Kidney tubule cell (primary cell): ENCODE measurements at regions not wholly inside any gene's neighbourhood (a gene's known extent, or its start where the extent isn't known, plus 50 kb on each side); places are given as distances from the start of the nearest gene placed in this dataset.
"Not testable (repeated sequence)": the region's sequence is repeated elsewhere in the genome, so short reads cannot be mapped to it uniquely, and the experiment has no call there.

ENCODE experiments used
- DNase-seq: peaks from one replicate; pipeline ENCODE4 v3.0.0-alpha.2; 2018; ENCODE audit warnings: low spot score

DNA sequence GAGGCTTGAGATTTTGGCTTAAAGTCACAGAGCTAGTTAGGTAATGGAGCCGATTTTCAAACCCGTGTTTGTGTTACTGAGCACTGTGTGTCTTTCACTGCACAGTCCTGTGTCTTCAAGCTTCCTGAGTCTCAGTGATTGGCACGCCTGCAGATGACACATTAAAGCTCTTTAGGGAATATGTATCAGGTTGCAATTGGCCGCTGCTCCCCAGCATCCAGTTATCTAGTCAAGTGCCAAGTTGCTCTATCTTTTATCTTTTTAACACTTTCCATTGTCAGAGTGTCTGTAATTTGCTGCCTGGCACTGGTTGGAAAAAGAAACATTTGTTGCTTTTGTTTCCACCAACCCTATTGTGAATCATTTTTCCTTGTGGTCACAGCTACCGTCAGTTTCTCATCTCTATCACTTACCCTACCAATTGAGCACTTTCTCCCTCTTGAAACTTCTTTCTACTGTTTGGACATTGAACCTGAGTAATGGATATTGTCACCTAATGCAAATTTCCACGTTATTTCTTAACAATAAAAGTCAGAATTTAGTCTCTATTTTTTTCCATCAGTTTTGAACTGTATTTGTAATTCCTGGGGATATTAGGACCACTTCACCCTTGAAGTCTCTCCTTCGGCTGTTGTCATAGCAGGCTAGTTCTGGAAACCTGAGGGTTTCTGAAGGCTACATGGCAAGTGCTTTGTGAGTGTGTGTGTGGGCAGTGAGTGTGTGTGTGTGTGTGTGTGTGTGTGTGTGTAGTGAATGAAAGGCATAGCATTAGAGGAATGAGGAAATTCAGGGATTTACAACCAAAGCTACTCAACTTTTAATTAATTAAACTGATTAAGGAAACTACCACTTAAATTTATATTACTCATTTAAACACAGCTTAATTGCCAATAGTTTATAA lies 274.3 kb downstream of the ISL1 start:
- peak; percentile 48 for DNase-seq

- DNase-seq, result no peak
These were observed 278.5 kb downstream of the ISL1 start for GRCh38 chr5:51661646-51662265.

- no peak for DNase-seq
These were observed 281.4 kb downstream of the ISL1 start for GRCh38 chr5:51664491-51665250.

DNA sequence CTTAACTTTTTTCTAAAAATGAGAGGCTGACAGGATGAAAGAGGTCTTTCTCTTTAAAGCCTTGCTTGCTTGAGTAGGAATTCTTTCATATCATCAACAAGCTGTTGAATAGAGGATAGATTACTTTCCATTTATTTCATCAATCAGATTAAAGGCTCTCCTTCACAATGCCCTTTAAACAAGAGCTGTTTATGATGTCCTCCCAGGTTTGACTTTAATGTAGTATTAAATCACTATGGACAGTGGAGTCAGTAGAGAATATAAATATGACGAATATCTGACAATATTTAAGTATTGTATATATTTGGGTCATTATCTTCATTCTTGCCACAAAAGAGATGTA lies 282.0 kb downstream of the ISL1 start:
- no peak for DNase-seq

DNA sequence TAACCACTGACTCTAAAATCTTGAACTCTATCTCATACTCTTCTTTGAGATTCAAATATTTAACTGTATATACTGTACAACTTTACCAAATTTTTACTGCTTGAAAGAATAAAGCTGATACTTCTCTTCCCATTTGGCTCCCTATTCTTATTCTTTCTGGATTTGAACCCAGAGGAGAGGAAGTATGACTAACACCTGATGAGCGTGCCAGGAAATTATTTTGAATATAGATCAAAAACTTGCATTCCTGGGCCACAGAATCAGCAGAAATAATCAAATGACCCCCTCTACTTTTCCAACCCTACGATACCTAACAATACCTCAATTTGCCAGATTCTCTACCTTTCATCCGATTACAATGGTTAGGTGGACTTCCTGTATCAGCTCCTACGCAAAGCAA lies 285.8 kb downstream of the ISL1 start:
- no peak for DNase-seq

DNA sequence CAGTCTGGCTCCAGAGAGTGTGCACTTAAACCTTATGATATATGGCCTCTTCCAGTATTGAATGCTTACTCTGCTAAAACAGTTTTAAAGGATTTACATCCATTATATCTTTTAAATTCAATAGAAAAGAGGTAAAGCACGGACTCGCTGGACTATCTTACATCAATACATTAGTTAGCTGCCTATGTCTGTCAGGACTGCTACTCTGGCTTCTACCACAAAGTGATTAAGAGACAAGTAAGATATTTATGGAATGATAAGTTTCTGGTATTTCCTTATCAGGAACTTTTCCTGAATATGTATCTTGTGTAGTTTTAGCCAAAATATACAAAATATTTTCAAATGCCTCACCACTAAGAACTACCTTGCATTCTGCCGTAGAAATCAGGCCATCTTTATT lies 295.1 kb downstream of the ISL1 start:
- DNase-seq, result no peak

DNA sequence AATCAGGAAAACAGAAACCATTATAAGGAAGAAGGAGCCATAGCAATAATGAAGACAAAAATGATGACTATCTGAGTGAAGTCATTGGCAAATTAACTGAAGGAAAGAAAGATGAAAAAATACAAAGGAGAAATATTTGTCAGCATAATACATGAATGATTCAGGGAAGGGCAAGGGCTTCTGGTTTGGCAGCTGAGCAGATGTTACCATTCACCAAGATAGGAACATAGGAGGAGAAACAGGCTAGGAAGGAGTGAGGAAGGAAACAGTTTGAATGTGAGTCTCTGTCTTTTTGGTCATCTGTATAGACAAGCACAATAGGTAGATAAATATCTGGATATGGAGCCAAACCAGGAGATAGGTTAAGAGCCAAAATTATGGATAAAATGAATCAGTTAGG lies 296.0 kb downstream of the ISL1 start:
- no peak for DNase-seq

DNA sequence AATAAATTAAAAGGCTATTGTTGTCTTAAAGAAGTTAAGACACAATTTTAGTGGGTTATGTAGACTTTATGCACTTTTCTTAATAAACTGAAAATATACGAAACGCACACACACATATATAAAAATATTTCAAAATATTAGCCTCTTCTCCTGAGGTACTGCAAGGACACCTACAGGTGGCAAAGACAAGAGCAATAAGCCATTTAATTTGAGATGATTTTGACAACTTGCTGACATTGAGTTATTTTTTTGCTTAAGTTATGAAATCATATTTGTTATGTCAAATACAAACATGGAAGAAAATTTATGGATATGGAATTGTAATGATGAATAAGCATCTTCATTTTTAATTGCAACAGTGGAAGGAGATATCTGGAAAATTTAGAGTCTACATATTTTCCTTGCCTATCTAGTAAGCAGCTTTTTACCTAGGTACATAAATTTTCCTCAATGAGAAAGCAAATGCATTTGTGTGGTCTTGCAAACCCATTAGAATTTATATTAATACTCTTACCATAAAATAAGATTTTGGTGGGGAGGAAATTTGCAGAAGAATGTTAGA lies 301.6 kb downstream of the ISL1 start:
- peak; percentile 5 for DNase-seq

DNA sequence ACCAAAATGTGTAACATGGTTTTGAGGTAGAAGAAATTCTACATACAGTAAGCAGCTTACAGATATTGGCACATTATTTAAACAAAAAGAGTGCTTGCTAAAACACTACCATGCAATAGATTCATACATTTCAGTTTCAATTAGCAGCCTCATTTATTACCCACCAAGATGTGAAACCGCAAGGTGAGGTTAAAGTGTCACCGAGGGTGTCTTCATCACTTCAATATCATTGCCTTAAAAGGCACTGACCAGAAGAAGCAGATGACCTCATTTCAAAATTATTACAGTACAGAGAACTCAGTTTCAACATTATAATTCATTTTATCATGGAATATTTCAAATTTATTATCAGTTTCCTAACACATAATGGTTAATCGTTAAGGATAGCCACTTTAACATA lies 302.2 kb downstream of the ISL1 start:
- peak; percentile 11 for DNase-seq

DNA sequence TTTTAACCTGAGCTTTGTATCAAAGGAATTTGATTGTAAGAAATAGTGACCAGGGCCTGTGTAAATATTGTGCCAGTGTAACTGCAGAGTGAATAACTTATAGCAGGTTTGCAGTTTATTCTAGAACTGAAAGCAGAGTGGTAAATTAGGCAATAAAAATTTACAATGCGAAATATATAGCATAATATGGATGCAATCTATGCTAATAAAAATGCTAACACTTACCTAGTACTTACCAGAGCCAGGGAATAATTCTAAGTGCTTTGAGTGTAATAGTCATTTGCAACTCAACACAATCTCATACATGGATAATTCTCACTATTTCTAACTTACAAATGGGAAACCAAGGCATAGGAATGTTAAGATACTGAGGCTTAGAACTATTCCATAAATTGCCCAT lies 303.4 kb downstream of the ISL1 start:
- no peak for DNase-seq

GRCh38 chr5:51691538-51692079 lies 308.4 kb downstream of the ISL1 start:
- no peak for DNase-seq

- DNase-seq, result no peak
These were observed 311.6 kb downstream of the ISL1 start for GRCh38 chr5:51694826-51695225.

- DNase-seq, result no peak
These were observed 312.9 kb downstream of the ISL1 start for GRCh38 chr5:51696122-51696521.

GRCh38 chr5:51702046-51702445 lies 318.8 kb downstream of the ISL1 start:
- DNase-seq, result not testable (repeated sequence)

GRCh38 chr5:51712201-51712600 lies 329.0 kb downstream of the ISL1 start:
- no peak for DNase-seq

GRCh38 chr5:51715445-51715844 lies 332.2 kb downstream of the ISL1 start:
- DNase-seq, result not testable (repeated sequence)

DNA sequence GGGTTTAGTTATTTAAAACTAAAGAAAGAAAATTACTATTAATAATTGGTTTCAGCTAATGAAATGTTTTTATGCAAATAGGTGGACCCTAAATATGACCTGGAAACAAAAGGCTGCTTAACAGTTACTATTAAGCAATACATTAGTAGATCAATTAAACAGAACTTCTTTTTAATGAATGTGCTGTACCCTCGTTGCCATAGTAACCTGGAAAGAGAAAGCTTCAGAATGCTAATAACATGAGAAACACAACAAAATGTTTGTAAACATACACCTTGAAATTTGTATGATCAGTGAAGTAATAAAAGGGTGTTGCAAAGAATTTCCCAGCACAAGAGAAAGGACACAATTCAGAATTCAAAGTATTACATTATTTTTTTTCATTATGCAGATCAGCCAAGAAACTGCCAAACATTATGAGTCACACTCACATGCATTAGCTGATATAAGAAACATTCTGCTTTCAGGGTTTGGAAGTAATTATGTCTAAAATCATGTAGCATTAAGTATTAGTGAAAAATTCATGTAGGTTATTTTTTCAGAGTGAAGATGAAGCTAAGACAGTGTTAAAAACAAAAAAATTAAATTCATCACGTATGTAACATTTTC lies 348.3 kb downstream of the ISL1 start:
- DNase-seq, result no peak

GRCh38 chr5:51732304-51732703 lies 349.1 kb downstream of the ISL1 start:
- no peak for DNase-seq

GRCh38 chr5:51734677-51735076 lies 351.4 kb downstream of the ISL1 start:
- no peak for DNase-seq

DNA sequence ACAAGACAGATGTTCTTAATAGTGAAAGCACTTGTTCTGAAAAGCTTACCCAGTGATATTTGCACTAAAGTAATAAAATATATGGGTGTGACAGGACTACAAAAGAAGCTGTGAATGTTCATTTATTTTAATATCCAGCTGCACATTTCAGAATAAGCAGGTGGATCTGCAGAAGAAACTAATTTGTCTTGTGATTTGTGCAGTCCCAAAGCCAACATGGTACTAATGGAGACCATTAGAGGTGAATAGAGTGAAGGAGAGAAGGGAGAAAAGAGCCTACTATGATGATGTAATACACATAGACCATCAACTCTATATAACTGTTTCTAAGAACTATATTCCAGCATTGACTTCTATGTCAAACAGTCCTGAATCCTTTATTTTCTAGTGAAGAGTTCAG lies 362.8 kb downstream of the ISL1 start:
- no peak for DNase-seq

DNA sequence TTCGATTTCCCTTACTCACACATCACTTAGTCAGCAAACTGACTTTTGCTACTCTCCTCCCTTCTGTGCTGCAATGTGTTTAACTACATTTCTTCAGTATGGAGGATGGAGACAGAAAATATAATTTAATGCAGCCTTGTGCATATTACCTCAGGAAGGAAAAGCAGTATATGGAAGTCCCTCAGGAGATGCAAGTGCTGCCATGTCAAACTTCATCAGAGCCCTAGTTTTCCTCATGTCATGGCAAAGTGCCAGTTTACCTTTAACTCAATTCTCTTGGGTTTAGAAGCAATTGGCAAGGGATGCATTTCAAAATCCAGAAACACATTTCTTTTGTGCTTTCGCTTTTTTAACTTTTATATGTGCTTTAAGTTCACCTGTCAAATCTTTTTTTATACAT lies 365.4 kb downstream of the ISL1 start:
- no peak for DNase-seq
